Neutrophil (primary cell): ENCODE measurements at regions not wholly inside any gene's neighbourhood (a gene's known extent, or its start where the extent isn't known, plus 50 kb on each side); places are given as distances from the start of the nearest gene placed in this dataset.

Experiments
- H3K27ac ChIP-seq: fragments of 200-600 bp; sonication (generic); 2 replicates; pipeline ENCODE4 v1.5.1; 2016; ENCODE audit warnings: mild to moderate bottlenecking, moderate library complexity
- H3K27me3 ChIP-seq: fragments of 200-600 bp; sonication (generic); 2 replicates; pipeline ENCODE4 v1.6.0; 2016; ENCODE audit warnings: mild to moderate bottlenecking
- H3K36me3 ChIP-seq: fragments of 200-600 bp; sonication (generic); 2 replicates; pipeline ENCODE4 v1.5.1; 2017
- H3K4me1 ChIP-seq, 2 experiments: fragments of 200-600 bp in 1 of 2; sonication (generic) in 1 of 2; 1 replicate in 1 of 2; 2 replicates in 1 of 2; pipeline versions ENCODE4 v1.5.1 to v1.6.1; 2013 to 2016; ENCODE audit warnings: low read depth in 1 of 2, low read length in 1 of 2, mild to moderate bottlenecking in 1 of 2, moderate library complexity in 1 of 2; ENCODE audit not compliant: control insufficient read depth in 1 of 2, insufficient read depth in 1 of 2
- H3K4me3 ChIP-seq, 2 experiments: fragments of 200-600 bp in 1 of 2; sonication (generic) in 1 of 2; 1 replicate in 1 of 2; 2 replicates in 1 of 2; pipeline ENCODE4 v1.5.1; 2013 to 2016; ENCODE audit warnings: low read depth in 1 of 2, low read length in 1 of 2, mild to moderate bottlenecking in 1 of 2, moderate library complexity in 1 of 2
- H3K9me3 ChIP-seq: fragments of 200-600 bp; sonication (generic); 2 replicates; pipeline ENCODE4 v1.5.1; 2016
- CTCF ChIP-seq: fragments of 200-600 bp; sonication (generic); IDR thresholded peaks from 2 replicates; pipeline ENCODE4 v1.5.1; 2016; ENCODE audit warnings: antibody characterized with exemption

GRCh38 chr5:86977190-86977589 lies 290.5 kb upstream of the RASA1 start:
- Histone ChIP-seq H3K27ac (no peak overlapping the region), H3K9me3 (no peaks in the 10 kb centered on the region), H3K4me3 (no peak overlapping the region), H3K36me3 (no peaks in the 10 kb centered on the region), H3K4me1 (peaks cover 8 to 11% of the 10 kb centered on the region in 2 experiments), H3K27me3 (no peaks in the 10 kb centered on the region)
- TF ChIP-seq CTCF = no peak

GRCh38 chr5:86977808-86978207 lies 289.9 kb upstream of the RASA1 start:
- peaks cover 8 to 11% of the 10 kb centered on the region in 2 experiments for H3K4me1 ChIP-seq
- H3K9me3 ChIP-seq = no peaks in the 10 kb centered on the region
- H3K4me3 ChIP-seq = no peak overlapping the region
- H3K27ac ChIP-seq = no peak overlapping the region
- no peak for TF ChIP-seq CTCF
- H3K36me3 ChIP-seq = no peaks in the 10 kb centered on the region
- H3K27me3 ChIP-seq = no peaks in the 10 kb centered on the region

- no peak overlapping the region for H3K4me3 ChIP-seq
- no peak for TF ChIP-seq CTCF
Observed at GRCh38 chr5:86979811-86980411, 287.8 kb upstream of the RASA1 start.

GRCh38 chr5:86981898-86982297 lies 285.8 kb upstream of the RASA1 start:
- no peak overlapping the region for H3K4me3 ChIP-seq
- no peak overlapping the region for H3K27ac ChIP-seq
- no peaks in the 10 kb centered on the region for H3K9me3 ChIP-seq
- no peak for TF ChIP-seq CTCF
- H3K36me3 ChIP-seq = no peaks in the 10 kb centered on the region
- no peaks in the 10 kb centered on the region for H3K27me3 ChIP-seq
- peaks cover 8 to 11% of the 10 kb centered on the region in 2 experiments for H3K4me1 ChIP-seq

More at GRCh38 chr5:86979811-86980411, 287.8 kb upstream of the RASA1 start:
- Histone ChIP-seq H3K27me3 (no peaks in the 10 kb centered on the region), H3K27ac (no peak overlapping the region), H3K9me3 (no peaks in the 10 kb centered on the region), H3K36me3 (no peaks in the 10 kb centered on the region), H3K4me1 (peaks cover 8 to 11% of the 10 kb centered on the region in 2 experiments)

- Histone ChIP-seq H3K27ac (no peak overlapping the region), H3K4me3 (no peak overlapping the region), H3K9me3 (no peaks in the 10 kb centered on the region), H3K36me3 (no peaks in the 10 kb centered on the region), H3K4me1 (peaks cover 8 to 11% of the 10 kb centered on the region in 2 experiments), H3K27me3 (no peaks in the 10 kb centered on the region)
- no peak for TF ChIP-seq CTCF
Observed at GRCh38 chr5:86983208-86983607, 284.5 kb upstream of the RASA1 start.

- no peaks in the 10 kb centered on the region for H3K27me3 ChIP-seq
- no peak for TF ChIP-seq CTCF
- no peaks in the 10 kb centered on the region for H3K36me3 ChIP-seq
- H3K4me3 ChIP-seq = no peak overlapping the region
- H3K4me1 ChIP-seq = no peaks in the 10 kb centered on the region
- H3K9me3 ChIP-seq = no peaks in the 10 kb centered on the region
- no peak overlapping the region for H3K27ac ChIP-seq
Observed at GRCh38 chr5:86986837-86987236, 280.8 kb upstream of the RASA1 start.
